ENCODE measurements at regions not wholly inside any gene's neighbourhood (a gene's known extent, or its start where the extent isn't known, plus 50 kb on each side); places are given as distances from the start of the nearest gene placed in this dataset.
A peak's percentile ranks its signal among the peaks of the same experiment; 100 is the strongest.

- peak overlapping the region; percentile 65 for H3K27ac ChIP-seq (ENCODE audit: low read depth in 1 of 2, low read length in 2 of 2)
- H3K4me3 ChIP-seq (ENCODE audit: low read depth in 1 of 3, low read length in 3 of 3), result no peak overlapping the region
- no peaks in the 10 kb centered on the region for H3K27me3 ChIP-seq (ENCODE audit: control insufficient read depth in 4 of 4, insufficient read depth in 4 of 4, low read length in 3 of 4)
- H3K36me3 ChIP-seq (ENCODE audit: control insufficient read depth in 4 of 4, insufficient read depth in 3 of 4, low read depth in 1 of 4, low read length in 3 of 4), result no peaks in the 10 kb centered on the region
- H3K9me3 ChIP-seq (ENCODE audit: control insufficient read depth in 4 of 4, low read length in 3 of 4), result no peaks in the 10 kb centered on the region
- TF ChIP-seq YY1 (IDR thresholded peaks at IDR 0.05) (no peak), HNF4G (IDR thresholded peaks at IDR 0.05) (no peak), HNF4A (conservative IDR thresholded peaks at IDR 0.05) (peak in 1 of 2 donors; percentile 9), TAF1 (conservative IDR thresholded peaks at IDR 0.05) (no peak), RAD21 (IDR thresholded peaks at IDR 0.05) (no peak), NR2F2 (IDR thresholded peaks at IDR 0.05) (no peak), RXRA (IDR thresholded peaks at IDR 0.05) (no peak)
- no peak overlapping the region for H3K9ac ChIP-seq (ENCODE audit: low read depth in 1 of 2, low read length in 2 of 2)
- H3K4me1 ChIP-seq (ENCODE audit: control insufficient read depth in 4 of 4, insufficient read depth in 4 of 4, low read length in 3 of 4), result peaks cover 13 to 31% (median 18%) of the 10 kb centered on the region in 4 donors
- no peak for DNase-seq (ENCODE audit: low spot score)
- 79% methylated on average over 7 of the region's 7 CpGs for whole genome bisulfite sequencing
These were observed 66.4 kb downstream of the MCFD2 start for GRCh38 chr2:46849046-46849715.

GRCh38 chr2:46848447-46848846 is 67.2 kb downstream of the MCFD2 start:
- Histone ChIP-seq H3K9ac (ENCODE audit: low read depth in 1 of 2, low read length in 2 of 2) (no peak overlapping the region), H3K27ac (ENCODE audit: low read depth in 1 of 2, low read length in 2 of 2) (peak overlapping the region; percentile 65), H3K9me3 (ENCODE audit: control insufficient read depth in 4 of 4, low read length in 3 of 4) (no peaks in the 10 kb centered on the region)

GRCh38 chr2:46847726-46848412 is 67.7 kb downstream of the MCFD2 start:
- H3K9ac ChIP-seq (ENCODE audit: low read depth in 1 of 2, low read length in 2 of 2), result peak overlapping the region in 1 of 2 donors; percentile 39
- DNase-seq (ENCODE audit: low spot score), result no peak
- WGBS, result 82% methylated on average over 5 of the region's 5 CpGs
- TF ChIP-seq FOXA2 (IDR thresholded peaks at IDR 0.05) (no peak), EGR1 (IDR thresholded peaks at IDR 0.05; ENCODE audit: low read depth in 2 of 2) (no peak), ZBTB33 (IDR thresholded peaks at IDR 0.05) (no peak), FOXA1 (IDR thresholded peaks at IDR 0.05) (no peak), SP1 (IDR thresholded peaks at IDR 0.05) (no peak), YY1 (IDR thresholded peaks at IDR 0.05) (no peak), RXRA (IDR thresholded peaks at IDR 0.05) (no peak)
- TF ChIP-seq, protein P1, sequence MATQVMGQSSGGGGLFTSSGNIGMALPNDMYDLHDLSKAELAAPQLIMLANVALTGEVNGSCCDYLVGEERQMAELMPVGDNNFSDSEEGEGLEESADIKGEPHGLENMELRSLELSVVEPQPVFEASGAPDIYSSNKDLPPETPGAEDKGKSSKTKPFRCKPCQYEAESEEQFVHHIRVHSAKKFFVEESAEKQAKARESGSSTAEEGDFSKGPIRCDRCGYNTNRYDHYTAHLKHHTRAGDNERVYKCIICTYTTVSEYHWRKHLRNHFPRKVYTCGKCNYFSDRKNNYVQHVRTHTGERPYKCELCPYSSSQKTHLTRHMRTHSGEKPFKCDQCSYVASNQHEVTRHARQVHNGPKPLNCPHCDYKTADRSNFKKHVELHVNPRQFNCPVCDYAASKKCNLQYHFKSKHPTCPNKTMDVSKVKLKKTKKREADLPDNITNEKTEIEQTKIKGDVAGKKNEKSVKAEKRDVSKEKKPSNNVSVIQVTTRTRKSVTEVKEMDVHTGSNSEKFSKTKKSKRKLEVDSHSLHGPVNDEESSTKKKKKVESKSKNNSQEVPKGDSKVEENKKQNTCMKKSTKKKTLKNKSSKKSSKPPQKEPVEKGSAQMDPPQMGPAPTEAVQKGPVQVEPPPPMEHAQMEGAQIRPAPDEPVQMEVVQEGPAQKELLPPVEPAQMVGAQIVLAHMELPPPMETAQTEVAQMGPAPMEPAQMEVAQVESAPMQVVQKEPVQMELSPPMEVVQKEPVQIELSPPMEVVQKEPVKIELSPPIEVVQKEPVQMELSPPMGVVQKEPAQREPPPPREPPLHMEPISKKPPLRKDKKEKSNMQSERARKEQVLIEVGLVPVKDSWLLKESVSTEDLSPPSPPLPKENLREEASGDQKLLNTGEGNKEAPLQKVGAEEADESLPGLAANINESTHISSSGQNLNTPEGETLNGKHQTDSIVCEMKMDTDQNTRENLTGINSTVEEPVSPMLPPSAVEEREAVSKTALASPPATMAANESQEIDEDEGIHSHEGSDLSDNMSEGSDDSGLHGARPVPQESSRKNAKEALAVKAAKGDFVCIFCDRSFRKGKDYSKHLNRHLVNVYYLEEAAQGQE (IDR thresholded peaks at IDR 0.05), result no peak

More at GRCh38 chr2:46848447-46848846, 67.2 kb downstream of the MCFD2 start:
- no peak for DNase-seq (ENCODE audit: low spot score)
- Histone ChIP-seq H3K27me3 (ENCODE audit: control insufficient read depth in 4 of 4, insufficient read depth in 4 of 4, low read length in 3 of 4) (no peaks in the 10 kb centered on the region), H3K36me3 (ENCODE audit: control insufficient read depth in 4 of 4, insufficient read depth in 3 of 4, low read depth in 1 of 4, low read length in 3 of 4) (no peaks in the 10 kb centered on the region), H3K4me3 (ENCODE audit: low read depth in 1 of 3, low read length in 3 of 3) (no peak overlapping the region), H3K4me1 (ENCODE audit: control insufficient read depth in 4 of 4, insufficient read depth in 4 of 4, low read length in 3 of 4) (peaks cover 13 to 31% (median 18%) of the 10 kb centered on the region in 4 donors)
- 70% methylated on average over 5 of the region's 5 CpGs for WGBS
- TF ChIP-seq NR2F2 (IDR thresholded peaks at IDR 0.05) (no peak), JUND (IDR thresholded peaks at IDR 0.05) (no peak), YY1 (IDR thresholded peaks at IDR 0.05) (no peak), HNF4A (conservative IDR thresholded peaks at IDR 0.05) (no peak), EGR1 (IDR thresholded peaks at IDR 0.05; ENCODE audit: low read depth in 2 of 2) (no peak), RAD21 (IDR thresholded peaks at IDR 0.05) (no peak), FOXA2 (IDR thresholded peaks at IDR 0.05) (no peak)
- TF ChIP-seq, protein P2, sequence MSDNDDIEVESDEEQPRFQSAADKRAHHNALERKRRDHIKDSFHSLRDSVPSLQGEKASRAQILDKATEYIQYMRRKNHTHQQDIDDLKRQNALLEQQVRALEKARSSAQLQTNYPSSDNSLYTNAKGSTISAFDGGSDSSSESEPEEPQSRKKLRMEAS (IDR thresholded peaks at IDR 0.05), result no peak
- TF ChIP-seq, protein P1 (IDR thresholded peaks at IDR 0.05), result no peak

More at GRCh38 chr2:46847726-46848412, 67.7 kb downstream of the MCFD2 start:
- no peaks in the 10 kb centered on the region for H3K27me3 ChIP-seq (ENCODE audit: control insufficient read depth in 4 of 4, insufficient read depth in 4 of 4, low read length in 3 of 4)
- H3K27ac ChIP-seq (ENCODE audit: low read depth in 1 of 2, low read length in 2 of 2), result peak overlapping the region; percentile 65 to 80
- H3K9me3 ChIP-seq (ENCODE audit: control insufficient read depth in 4 of 4, low read length in 3 of 4), result no peaks in the 10 kb centered on the region
- no peak overlapping the region for H3K4me3 ChIP-seq (ENCODE audit: low read depth in 1 of 3, low read length in 3 of 3)
- H3K36me3 ChIP-seq (ENCODE audit: control insufficient read depth in 4 of 4, insufficient read depth in 3 of 4, low read depth in 1 of 4, low read length in 3 of 4), result no peaks in the 10 kb centered on the region
- H3K4me1 ChIP-seq (ENCODE audit: control insufficient read depth in 4 of 4, insufficient read depth in 4 of 4, low read length in 3 of 4), result peaks cover 13 to 31% (median 20%) of the 10 kb centered on the region in 4 donors
